VCaP (cell line): ENCODE measurements at regions not wholly inside any gene's neighbourhood (a gene's known extent, or its start where the extent isn't known, plus 50 kb on each side); places are given as distances from the start of the nearest gene placed in this dataset.

Source experiments
- H3K27ac ChIP-seq: fragments of 450-650 bp; 2 replicates; pipeline ENCODE4 v1.5.1; 2017
- CTCF ChIP-seq: fragments of 450-650 bp; conservative IDR thresholded peaks from 2 replicates; pipeline ENCODE4 v1.5.1; 2017; ENCODE audit warnings: mild to moderate bottlenecking, moderate library complexity

- no peak for TF ChIP-seq CTCF
- H3K27ac ChIP-seq = no peak overlapping the region
Measured at GRCh38 chr18:66838340-66838987, 234.6 kb upstream of the CDH19 start.

- TF ChIP-seq CTCF = no peak
- H3K27ac ChIP-seq = no peak overlapping the region
Measured at GRCh38 chr18:66833646-66834045, 229.8 kb upstream of the CDH19 start.

GRCh38 chr18:66826211-66826610, 222.3 kb upstream of the CDH19 start:
- H3K27ac ChIP-seq = no peak overlapping the region
- TF ChIP-seq CTCF = no peak

GRCh38 chr18:66825347-66825746, 221.5 kb upstream of the CDH19 start:
- no peak for TF ChIP-seq CTCF
- H3K27ac ChIP-seq = no peak overlapping the region

GRCh38 chr18:66819235-66819634, 215.3 kb upstream of the CDH19 start:
- no peak overlapping the region for H3K27ac ChIP-seq
- peak; percentile 56 for TF ChIP-seq CTCF

GRCh38 chr18:66813138-66813537, 209.2 kb upstream of the CDH19 start:
- no peak overlapping the region for H3K27ac ChIP-seq
- TF ChIP-seq CTCF = no peak

- no peak overlapping the region for H3K27ac ChIP-seq
- no peak for TF ChIP-seq CTCF
Measured at GRCh38 chr18:66795051-66795450, 191.2 kb upstream of the CDH19 start.
